GM18873 (cell line): ENCODE measurements at regions not wholly inside any gene's neighbourhood (a gene's known extent, or its start where the extent isn't known, plus 50 kb on each side); places are given as distances from the start of the nearest gene placed in this dataset.

Source experiments
- ATAC-seq: cut with Tn5 transposase; IDR thresholded peaks from one replicate; pipeline ENCODE4 v1.9.1; 2021; ENCODE audit warnings: mild to moderate bottlenecking, moderate library complexity, moderate number of reproducible peaks; ENCODE audit not compliant: unreplicated experiment, low FRiP score

- ATAC-seq: no peak
Measured at GRCh38 chr22:22082960-22083359, 100.4 kb upstream of the TOP3B start.

GRCh38 chr22:22082229-22082835, 99.7 kb upstream of the TOP3B start:
- ATAC-seq: no peak

GRCh38 chr22:22080270-22080669, 97.7 kb upstream of the TOP3B start:
- ATAC-seq: no peak

GRCh38 chr22:22079404-22080148, 97.0 kb upstream of the TOP3B start:
- no peak for ATAC-seq

GRCh38 chr22:22078329-22078728, 95.7 kb upstream of the TOP3B start:
- no peak for ATAC-seq

- no peak for ATAC-seq
Measured at GRCh38 chr22:22076932-22077703, 94.5 kb upstream of the TOP3B start.

- ATAC-seq: no peak
Measured at GRCh38 chr22:22076361-22076760, 93.8 kb upstream of the TOP3B start.

- ATAC-seq: no peak
Measured at GRCh38 chr22:22075382-22076163, 93.0 kb upstream of the TOP3B start.

- ATAC-seq: no peak
Measured at GRCh38 chr22:22074634-22075381, 92.2 kb upstream of the TOP3B start.

GRCh38 chr22:22073769-22074561, 91.4 kb upstream of the TOP3B start:
- no peak for ATAC-seq

- no peak for ATAC-seq
Measured at GRCh38 chr22:22072169-22072836, 89.7 kb upstream of the TOP3B start.

- ATAC-seq: no peak
Measured at GRCh38 chr22:22071455-22071854, 88.9 kb upstream of the TOP3B start.

- ATAC-seq: no peak
Measured at GRCh38 chr22:22070371-22070824, 87.8 kb upstream of the TOP3B start.

GRCh38 chr22:22069450-22070370, 87.1 kb upstream of the TOP3B start:
- ATAC-seq: no peak

GRCh38 chr22:22068657-22069056, 86.1 kb upstream of the TOP3B start:
- no peak for ATAC-seq

- ATAC-seq: no peak
Measured at GRCh38 chr22:22068025-22068424, 85.4 kb upstream of the TOP3B start.

GRCh38 chr22:22067192-22067591, 84.6 kb upstream of the TOP3B start:
- ATAC-seq: no peak

- ATAC-seq: no peak
Measured at GRCh38 chr22:22064580-22064979, 82.0 kb upstream of the TOP3B start.
